NCI-H1092 (cell line): ENCODE measurements at regions not wholly inside any gene's neighbourhood (a gene's known extent, or its start where the extent isn't known, plus 50 kb on each side); places are given as distances from the start of the nearest gene placed in this dataset.

Experiments used
- DNase-seq: peaks from one replicate; lab custom pipeline; 2025; lab: John Stamatoyannopoulos, UW

GRCh38 chr6:108734271-108734922 is 113.8 kb upstream of the ARMC2 start:
- no peak for DNase-seq

GRCh38 chr6:108735310-108736001 is 112.8 kb upstream of the ARMC2 start:
- no peak for DNase-seq

- DNase-seq, result no peak
These were observed 112.2 kb upstream of the ARMC2 start for GRCh38 chr6:108736002-108736361.

GRCh38 chr6:108736832-108737231 is 111.4 kb upstream of the ARMC2 start:
- no peak for DNase-seq

GRCh38 chr6:108737594-108738546 is 110.4 kb upstream of the ARMC2 start:
- DNase-seq, result no peak

GRCh38 chr6:108738684-108739416 is 109.4 kb upstream of the ARMC2 start:
- DNase-seq, result no peak

- no peak for DNase-seq
These were observed 108.5 kb upstream of the ARMC2 start for GRCh38 chr6:108739496-108740330.

GRCh38 chr6:108741331-108741989 is 106.8 kb upstream of the ARMC2 start:
- no peak for DNase-seq

GRCh38 chr6:108742041-108742440 is 106.2 kb upstream of the ARMC2 start:
- DNase-seq, result no peak

- DNase-seq, result no peak
These were observed 103.8 kb upstream of the ARMC2 start for GRCh38 chr6:108744244-108744972.

GRCh38 chr6:108744996-108745395 is 103.2 kb upstream of the ARMC2 start:
- no peak for DNase-seq

GRCh38 chr6:108745664-108746336 is 102.4 kb upstream of the ARMC2 start:
- no peak for DNase-seq

GRCh38 chr6:108746366-108746765 is 101.9 kb upstream of the ARMC2 start:
- DNase-seq, result no peak

GRCh38 chr6:108746836-108747575 is 101.2 kb upstream of the ARMC2 start:
- no peak for DNase-seq

- no peak for DNase-seq
These were observed 100.2 kb upstream of the ARMC2 start for GRCh38 chr6:108748055-108748454.

GRCh38 chr6:108748959-108749358 is 99.3 kb upstream of the ARMC2 start:
- no peak for DNase-seq

- no peak for DNase-seq
These were observed 97.4 kb upstream of the ARMC2 start for GRCh38 chr6:108750801-108751200.

GRCh38 chr6:108751282-108751681 is 96.9 kb upstream of the ARMC2 start:
- no peak for DNase-seq
